ENCODE measurements at regions not wholly inside any gene's neighbourhood (a gene's known extent, or its start where the extent isn't known, plus 50 kb on each side); places are given as distances from the start of the nearest gene placed in this dataset.

DNA sequence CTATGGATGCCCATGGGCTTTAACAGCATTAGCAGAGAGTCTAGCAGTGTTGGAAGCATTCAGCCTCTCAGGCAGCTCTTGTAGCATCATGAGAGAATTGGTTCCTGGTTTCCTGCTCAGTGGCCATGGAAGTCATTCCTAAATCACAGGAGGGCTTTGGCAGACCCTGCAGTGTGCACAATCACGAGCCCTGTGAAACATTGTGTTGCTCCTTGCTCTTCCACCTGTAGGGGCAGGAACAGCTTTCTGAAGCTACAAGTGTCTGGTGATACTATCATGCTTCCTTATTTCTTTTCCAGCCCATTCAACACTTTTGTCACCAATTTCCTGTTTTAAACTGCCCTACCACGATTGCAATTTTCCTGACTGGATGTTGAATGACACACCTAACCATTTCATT is 402.2 kb upstream of the USP15 start:
- TF ChIP-seq, protein P1, sequence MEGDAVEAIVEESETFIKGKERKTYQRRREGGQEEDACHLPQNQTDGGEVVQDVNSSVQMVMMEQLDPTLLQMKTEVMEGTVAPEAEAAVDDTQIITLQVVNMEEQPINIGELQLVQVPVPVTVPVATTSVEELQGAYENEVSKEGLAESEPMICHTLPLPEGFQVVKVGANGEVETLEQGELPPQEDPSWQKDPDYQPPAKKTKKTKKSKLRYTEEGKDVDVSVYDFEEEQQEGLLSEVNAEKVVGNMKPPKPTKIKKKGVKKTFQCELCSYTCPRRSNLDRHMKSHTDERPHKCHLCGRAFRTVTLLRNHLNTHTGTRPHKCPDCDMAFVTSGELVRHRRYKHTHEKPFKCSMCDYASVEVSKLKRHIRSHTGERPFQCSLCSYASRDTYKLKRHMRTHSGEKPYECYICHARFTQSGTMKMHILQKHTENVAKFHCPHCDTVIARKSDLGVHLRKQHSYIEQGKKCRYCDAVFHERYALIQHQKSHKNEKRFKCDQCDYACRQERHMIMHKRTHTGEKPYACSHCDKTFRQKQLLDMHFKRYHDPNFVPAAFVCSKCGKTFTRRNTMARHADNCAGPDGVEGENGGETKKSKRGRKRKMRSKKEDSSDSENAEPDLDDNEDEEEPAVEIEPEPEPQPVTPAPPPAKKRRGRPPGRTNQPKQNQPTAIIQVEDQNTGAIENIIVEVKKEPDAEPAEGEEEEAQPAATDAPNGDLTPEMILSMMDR (IDR thresholded peaks at IDR 0.05) = no peak
- TF ChIP-seq POLR2A (IDR thresholded peaks at IDR 0.05) = no peak
